ENCODE measurements at regions not wholly inside any gene's neighbourhood (a gene's known extent, or its start where the extent isn't known, plus 50 kb on each side); places are given as distances from the start of the nearest gene placed in this dataset.

GRCh38 chr11:45414088-45414487, 127.9 kb upstream of the SYT13 start:
- Histone ChIP-seq H3K27me3 (replicated peaks; ENCODE audit: insufficient read depth) (no peaks in the 10 kb centered on the region), H3K4me3 (no peak overlapping the region), H3K9me3 (no peaks in the 10 kb centered on the region), H3K27ac (no peak overlapping the region), H3K36me3 (no peaks in the 10 kb centered on the region), H3K4me1 (ENCODE audit: control insufficient read depth in 1 of 2, low read depth in 2 of 2) (peaks cover 0 to 10% of the 10 kb centered on the region in 2 donors)
- ATAC-seq (ENCODE audit: insufficient number of reproducible peaks, low FRiP score, low read depth): no peak
- no peak for TF ChIP-seq CTCF (IDR thresholded peaks at IDR 0.05)
- no peak for DNase-seq (ENCODE audit: low spot score)

DNA sequence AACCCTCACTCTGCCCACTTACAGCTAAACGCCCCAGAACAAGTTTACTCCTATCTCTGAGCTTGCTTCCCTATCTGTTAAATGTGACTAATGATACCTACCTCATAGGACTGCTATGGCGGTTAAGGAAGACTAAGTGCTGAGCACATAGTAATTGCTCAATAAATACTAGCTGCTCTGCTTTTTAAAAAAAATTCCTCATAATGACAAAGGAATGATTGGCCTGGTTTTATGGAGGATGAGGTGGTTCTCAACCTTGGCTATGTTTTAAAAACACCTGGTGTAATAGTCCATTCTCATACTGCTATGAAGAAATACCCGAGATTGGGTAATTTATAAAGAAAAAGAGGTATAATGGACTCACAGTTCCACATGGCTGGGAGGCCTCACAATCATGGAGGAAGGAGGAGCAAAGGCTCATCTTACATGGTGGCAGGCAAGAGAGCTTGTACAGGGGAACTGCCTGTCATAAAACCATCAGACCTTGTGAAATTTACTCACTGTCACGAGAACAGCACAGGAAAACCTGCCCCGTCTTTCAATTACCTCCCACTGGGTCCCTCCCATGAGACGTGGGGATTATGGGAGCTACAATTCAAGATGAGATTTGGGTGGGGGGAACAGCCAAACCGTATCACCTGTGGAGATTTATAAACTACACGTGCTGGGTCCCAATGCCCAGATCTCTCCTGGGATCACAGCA, 127.2 kb upstream of the SYT13 start:
- peaks cover 0 to 10% of the 10 kb centered on the region in 2 donors for H3K4me1 ChIP-seq (ENCODE audit: control insufficient read depth in 1 of 2, low read depth in 2 of 2)
- H3K36me3 ChIP-seq: no peaks in the 10 kb centered on the region
- H3K9me3 ChIP-seq: no peaks in the 10 kb centered on the region
- no peak for DNase-seq (ENCODE audit: low spot score)
- no peak for TF ChIP-seq CTCF (IDR thresholded peaks at IDR 0.05)
- H3K27me3 ChIP-seq (replicated peaks; ENCODE audit: insufficient read depth): no peaks in the 10 kb centered on the region
- H3K27ac ChIP-seq: no peak overlapping the region
- ATAC-seq (ENCODE audit: insufficient number of reproducible peaks, low FRiP score, low read depth): no peak
- no peak overlapping the region for H3K4me3 ChIP-seq

- no peak for TF ChIP-seq CTCF (IDR thresholded peaks at IDR 0.05)
- no peak overlapping the region for H3K4me3 ChIP-seq
- ATAC-seq (ENCODE audit: insufficient number of reproducible peaks, low FRiP score, low read depth) (no peak), DNase-seq (ENCODE audit: low spot score) (no peak)
- no peaks in the 10 kb centered on the region for H3K9me3 ChIP-seq
- peaks cover 0 to 10% of the 10 kb centered on the region in 2 donors for H3K4me1 ChIP-seq (ENCODE audit: control insufficient read depth in 1 of 2, low read depth in 2 of 2)
- H3K36me3 ChIP-seq: no peaks in the 10 kb centered on the region
- no peaks in the 10 kb centered on the region for H3K27me3 ChIP-seq (replicated peaks; ENCODE audit: insufficient read depth)
- H3K27ac ChIP-seq: no peak overlapping the region
Observed at GRCh38 chr11:45412521-45412920, 126.4 kb upstream of the SYT13 start.

- Histone ChIP-seq H3K9me3 (no peaks in the 10 kb centered on the region), H3K36me3 (no peaks in the 10 kb centered on the region), H3K4me1 (ENCODE audit: control insufficient read depth in 1 of 2, low read depth in 2 of 2) (peaks cover 0 to 10% of the 10 kb centered on the region in 2 donors), H3K27me3 (replicated peaks; ENCODE audit: insufficient read depth) (no peaks in the 10 kb centered on the region), H3K27ac (no peak overlapping the region), H3K4me3 (no peak overlapping the region)
- TF ChIP-seq CTCF (IDR thresholded peaks at IDR 0.05): no peak
- DNase-seq (ENCODE audit: low spot score): no peak
- no peak for ATAC-seq (ENCODE audit: insufficient number of reproducible peaks, low FRiP score, low read depth)
Observed at GRCh38 chr11:45412051-45412471, 125.9 kb upstream of the SYT13 start.

DNA sequence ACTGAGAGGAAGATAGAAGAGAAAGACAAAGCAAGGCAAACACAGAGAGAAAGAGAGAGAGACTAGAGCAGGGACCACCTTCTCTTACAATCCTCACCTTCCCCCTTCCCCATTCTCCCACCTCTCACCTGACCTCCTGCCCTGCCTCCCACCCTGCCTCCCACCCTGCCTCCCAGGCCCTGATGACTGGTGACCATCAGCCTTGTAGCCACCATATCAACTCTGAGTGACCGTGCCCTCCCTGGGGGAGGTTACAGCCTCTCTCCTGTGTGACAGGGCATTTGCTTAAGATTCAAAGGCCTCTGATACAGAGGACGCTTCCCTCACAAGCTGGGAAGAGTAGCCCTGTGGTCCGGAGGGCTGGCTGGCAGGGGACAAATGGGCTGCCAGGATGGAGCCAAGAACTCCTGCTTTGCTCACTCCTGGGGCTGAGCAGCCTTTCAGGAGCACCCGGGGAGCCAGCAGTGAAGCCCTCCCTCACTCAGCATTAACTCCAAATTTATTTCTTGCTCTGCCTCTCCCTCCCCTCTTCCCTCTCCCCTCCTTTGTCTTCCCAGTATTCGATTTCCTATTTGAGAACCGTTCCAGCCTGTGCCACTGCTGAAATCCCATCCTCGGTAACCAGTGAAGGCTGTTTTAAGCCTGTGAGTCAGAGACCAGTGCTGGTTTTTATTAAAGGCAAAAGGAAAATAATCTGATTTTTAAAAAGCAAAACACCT, 125.2 kb upstream of the SYT13 start:
- H3K27me3 ChIP-seq (replicated peaks; ENCODE audit: insufficient read depth): no peaks in the 10 kb centered on the region
- ATAC-seq (ENCODE audit: insufficient number of reproducible peaks, low FRiP score, low read depth): no peak
- no peaks in the 10 kb centered on the region for H3K9me3 ChIP-seq
- DNase-seq (ENCODE audit: low spot score): no peak
- peaks cover 0 to 10% of the 10 kb centered on the region in 2 donors for H3K4me1 ChIP-seq (ENCODE audit: control insufficient read depth in 1 of 2, low read depth in 2 of 2)
- no peak for TF ChIP-seq CTCF (IDR thresholded peaks at IDR 0.05)
- peak overlapping the region in 1 of 2 donors; percentile 25 for H3K27ac ChIP-seq
- no peaks in the 10 kb centered on the region for H3K36me3 ChIP-seq
- H3K4me3 ChIP-seq: no peak overlapping the region
